Ovary (tissue), 7 donors: ENCODE measurements at regions not wholly inside any gene's neighbourhood (a gene's known extent, or its start where the extent isn't known, plus 50 kb on each side); places are given as distances from the start of the nearest gene placed in this dataset.

Experiments
- DNase-seq, 5 donors: peaks; one replicate each; pipeline ENCODE4 v3.0.0-alpha.2; 2019 to 2020
- H3K27ac ChIP-seq, 2 donors: fragments of 200-600 bp; one replicate each; pipeline versions ENCODE4 v1.5.1 to v1.8.0; 2019 to 2022
- H3K27me3 ChIP-seq: fragments of 200-600 bp; one replicate; pipeline ENCODE4 v1.8.0; 2022
- H3K36me3 ChIP-seq: fragments of 200-600 bp; sonication (generic); one replicate; pipeline ENCODE4 v1.5.1; 2019
- H3K4me1 ChIP-seq: one replicate; pipeline ENCODE4 v1.8.1; 2013; ENCODE audit warnings: mild to moderate bottlenecking, moderate library complexity; ENCODE audit not compliant: insufficient read depth
- H3K4me3 ChIP-seq: fragments of 200-600 bp; sonication (generic); one replicate; pipeline ENCODE4 v1.5.1; 2017
- H3K9me3 ChIP-seq, 2 donors: fragments of 200-600 bp in 1 of 2; sonication (generic) in 1 of 2; one replicate each; pipeline versions ENCODE4 v1.5.1 to v1.8.1; 2013 to 2019; ENCODE audit warnings: mild to moderate bottlenecking in 1 of 2, moderate library complexity in 1 of 2
- EP300 ChIP-seq: sonication (generic); formaldehyde crosslinking; IDR thresholded peaks from one replicate; pipeline ENCODE4 v1.6.1; 2017; ENCODE audit warnings: antibody characterized with exemption
- POLR2A ChIP-seq: fragments of 450-650 bp; IDR thresholded peaks from one replicate; pipeline ENCODE4 v1.6.1; 2017; ENCODE audit warnings: antibody characterized with exemption, mild to moderate bottlenecking, moderate library complexity
- WGBS, 3 donors: extraction: QIAGEN DNeasy Blood & Tissue Kit in 1 of 3; methylation state at CpG; one replicate each; pipeline versions ENCODE4 v1.1.5 to v1.1.7; 2013 to 2017; 5-methylcytosine and 5-hydroxymethylcytosine counted together
- intact Hi-C, 4 donors: fragments of 100-400 bp; cut with DNase I; formaldehyde crosslinking; loops; one replicate each; pipeline versions ENCODE4 v1.11.0 to v1.15.1; 2022 to 2023
- TF ChIP-seq, protein P1 (sequence below), 3 donors: fragments of 450-650 bp in 2 of 3; fragments of 200-600 bp in 1 of 3; IDR thresholded peaks; one replicate each; pipeline versions ENCODE4 v1.5.1 to v1.8.0; 2016 to 2022; ENCODE audit warnings: antibody characterized with exemption in 3 of 3, mild to moderate bottlenecking in 1 of 3
- donor health status: DM: no; HTN: no; CAD: no; lungs with moderate emphysema.
- donor health status: DM: no; HTN: no; CAD: no.
- donor health status: Bipolar disorder and iron deficiency.
- donor health status: DM: no; HTN: no; CAD: no.
- donor health status: DM: yes; HTN: yes; CAD: no.

DNA sequence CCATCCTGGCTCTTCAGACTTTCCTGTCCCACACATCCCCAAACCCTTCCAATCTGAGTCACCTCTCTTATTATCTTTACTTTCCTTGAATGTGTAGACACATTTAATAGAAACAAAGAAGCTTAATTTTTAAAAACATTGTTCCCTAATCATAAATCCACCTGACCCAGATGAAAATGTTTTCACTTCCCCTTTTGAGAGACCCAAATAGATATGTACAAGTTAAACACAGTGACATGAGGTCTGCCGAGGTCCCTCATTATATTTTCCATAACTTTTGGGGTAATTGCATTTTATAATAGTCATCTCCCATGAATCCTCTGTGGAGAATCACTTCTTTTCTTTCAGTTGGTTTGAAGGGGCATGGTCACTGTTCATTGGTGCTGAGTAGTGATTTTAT is 191.1 kb downstream of the GRIN2B start:
- DNase-seq: no peak
- no peaks in the 10 kb centered on the region for H3K27me3 ChIP-seq
- TF ChIP-seq EP300 (no peak), POLR2A (no peak)
- TF ChIP-seq, protein P1, sequence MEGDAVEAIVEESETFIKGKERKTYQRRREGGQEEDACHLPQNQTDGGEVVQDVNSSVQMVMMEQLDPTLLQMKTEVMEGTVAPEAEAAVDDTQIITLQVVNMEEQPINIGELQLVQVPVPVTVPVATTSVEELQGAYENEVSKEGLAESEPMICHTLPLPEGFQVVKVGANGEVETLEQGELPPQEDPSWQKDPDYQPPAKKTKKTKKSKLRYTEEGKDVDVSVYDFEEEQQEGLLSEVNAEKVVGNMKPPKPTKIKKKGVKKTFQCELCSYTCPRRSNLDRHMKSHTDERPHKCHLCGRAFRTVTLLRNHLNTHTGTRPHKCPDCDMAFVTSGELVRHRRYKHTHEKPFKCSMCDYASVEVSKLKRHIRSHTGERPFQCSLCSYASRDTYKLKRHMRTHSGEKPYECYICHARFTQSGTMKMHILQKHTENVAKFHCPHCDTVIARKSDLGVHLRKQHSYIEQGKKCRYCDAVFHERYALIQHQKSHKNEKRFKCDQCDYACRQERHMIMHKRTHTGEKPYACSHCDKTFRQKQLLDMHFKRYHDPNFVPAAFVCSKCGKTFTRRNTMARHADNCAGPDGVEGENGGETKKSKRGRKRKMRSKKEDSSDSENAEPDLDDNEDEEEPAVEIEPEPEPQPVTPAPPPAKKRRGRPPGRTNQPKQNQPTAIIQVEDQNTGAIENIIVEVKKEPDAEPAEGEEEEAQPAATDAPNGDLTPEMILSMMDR (IDR thresholded peaks at IDR 0.05): no peak
- no peak overlapping the region for H3K27ac ChIP-seq
- H3K4me1 ChIP-seq: no peaks in the 10 kb centered on the region
- H3K4me3 ChIP-seq: no peak overlapping the region
- no peaks in the 10 kb centered on the region for H3K9me3 ChIP-seq
- intact Hi-C loops: loop anchor here in 1 of 4 donors (5.0 kb wide), 1 partner anchor 1167 kb away; no protein-coding TSS in a partner anchor
- H3K36me3 ChIP-seq: no peaks in the 10 kb centered on the region
- 41 to 69% (median 42%) methylated on average over 1 of the region's 1 CpG for WGBS, 3 donors

DNA sequence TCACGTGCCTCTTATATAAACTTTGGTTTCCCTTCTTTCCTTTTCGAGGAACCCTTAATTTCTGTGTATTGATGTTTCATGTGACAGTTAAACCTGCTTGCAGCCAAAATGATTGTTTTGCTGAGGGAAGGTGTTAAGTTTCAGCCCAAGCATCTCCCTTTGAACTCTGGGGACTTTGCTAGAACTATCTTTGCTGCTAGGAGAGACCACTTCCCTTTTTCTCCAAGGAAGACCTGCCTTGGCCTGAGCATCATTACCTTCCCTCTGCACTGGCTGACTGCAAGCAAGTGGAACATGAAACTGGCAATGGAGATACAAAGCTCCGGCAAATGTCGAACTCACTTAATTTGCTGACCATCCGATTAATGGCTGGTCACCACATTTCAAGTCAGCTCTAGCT is 192.8 kb downstream of the GRIN2B start:
- no peaks in the 10 kb centered on the region for H3K27me3 ChIP-seq
- no peak for DNase-seq
- H3K4me1 ChIP-seq: no peaks in the 10 kb centered on the region
- H3K36me3 ChIP-seq: no peaks in the 10 kb centered on the region
- no peak overlapping the region for H3K4me3 ChIP-seq
- H3K27ac ChIP-seq: no peak overlapping the region
- intact Hi-C loops: no loop called here
- 54 to 72% (median 56%) methylated on average over 5 of the region's 5 CpGs for WGBS, 3 donors
- no peaks in the 10 kb centered on the region for H3K9me3 ChIP-seq
- TF ChIP-seq POLR2A: no peak
- no peak for TF ChIP-seq EP300
- TF ChIP-seq, protein P1 (IDR thresholded peaks at IDR 0.05): no peak

DNA sequence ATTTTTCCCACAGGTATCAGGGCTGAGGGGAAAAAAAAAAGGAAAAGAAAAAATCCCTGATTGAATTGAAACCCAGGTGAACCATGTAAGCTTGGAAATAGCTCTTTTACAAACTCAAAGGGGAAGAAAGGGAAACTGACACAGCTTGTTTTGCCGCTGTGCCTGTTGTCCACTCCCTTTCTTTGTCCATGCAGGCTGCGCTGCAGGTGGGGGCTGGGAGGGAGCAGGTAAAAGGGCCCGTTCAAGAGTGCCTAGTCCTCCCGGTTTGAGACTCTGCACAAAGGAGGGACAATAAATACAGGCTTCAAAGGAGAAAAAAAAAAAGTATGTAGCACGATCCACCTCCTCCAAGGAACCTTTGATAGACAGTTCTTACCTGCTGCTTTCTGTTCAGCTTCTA is 194.8 kb downstream of the GRIN2B start:
- no peak overlapping the region for H3K4me3 ChIP-seq
- no peaks in the 10 kb centered on the region for H3K27me3 ChIP-seq
- H3K36me3 ChIP-seq: no peaks in the 10 kb centered on the region
- DNase-seq: no peak
- H3K27ac ChIP-seq: no peak overlapping the region
- no peaks in the 10 kb centered on the region for H3K9me3 ChIP-seq
- 58 to 71% (median 71%) methylated on average over 5 of the region's 5 CpGs for WGBS, 3 donors
- H3K4me1 ChIP-seq: no peaks in the 10 kb centered on the region
- TF ChIP-seq, protein P1 (IDR thresholded peaks at IDR 0.05): no peak
- TF ChIP-seq POLR2A (no peak), EP300 (no peak)
- intact Hi-C loops: no loop called here

DNA sequence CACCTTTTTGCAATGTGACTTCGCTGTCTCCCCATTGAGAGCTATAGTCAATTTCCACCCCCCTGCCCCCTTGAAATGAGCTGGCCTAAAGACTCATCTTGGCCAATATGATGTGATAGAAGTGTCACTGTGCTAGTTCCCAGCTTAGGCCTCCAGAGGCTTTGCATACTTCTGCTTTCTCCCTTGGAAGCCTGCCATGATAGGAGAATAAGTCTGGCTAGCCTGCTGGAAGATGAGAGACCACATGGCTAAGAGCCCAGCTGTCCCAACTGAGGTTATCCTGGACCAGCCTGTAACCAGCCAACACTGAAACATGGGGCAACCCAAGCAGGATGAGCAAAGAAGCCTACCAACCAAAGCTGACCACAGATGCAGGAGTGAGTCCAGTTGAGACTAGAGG is 196.9 kb downstream of the GRIN2B start:
- intact Hi-C loops: no loop called here
- Histone ChIP-seq H3K27ac (no peak overlapping the region), H3K36me3 (no peaks in the 10 kb centered on the region), H3K4me3 (no peak overlapping the region), H3K4me1 (no peaks in the 10 kb centered on the region), H3K27me3 (no peaks in the 10 kb centered on the region), H3K9me3 (no peaks in the 10 kb centered on the region)
- WGBS, 3 donors: 91 to 94% (median 91%) methylated on average over 1 of the region's 1 CpG
- DNase-seq: no peak
- TF ChIP-seq EP300: no peak
- TF ChIP-seq, protein P1 (IDR thresholded peaks at IDR 0.05): no peak

DNA sequence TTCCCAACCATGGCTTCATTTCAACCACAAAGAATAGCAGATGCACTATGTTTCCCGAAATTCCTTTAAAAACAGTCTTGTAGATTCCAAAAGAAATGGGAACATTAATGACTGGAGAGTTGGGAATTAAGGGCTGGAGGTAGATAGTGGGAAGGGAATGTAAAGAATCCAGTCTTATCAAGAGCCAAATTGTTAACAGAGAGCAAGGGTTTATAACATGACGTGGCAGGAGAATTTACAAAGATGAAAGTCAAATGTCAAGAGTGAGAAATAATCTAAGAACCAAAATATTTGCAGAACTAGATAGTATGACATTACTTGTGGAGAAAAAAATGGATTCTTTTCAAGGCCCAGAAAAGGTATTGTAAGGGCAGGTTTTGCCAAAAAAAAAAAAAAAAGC is 200.9 kb downstream of the GRIN2B start:
- Histone ChIP-seq H3K4me3 (no peak overlapping the region), H3K36me3 (no peaks in the 10 kb centered on the region), H3K27ac (no peak overlapping the region), H3K4me1 (no peaks in the 10 kb centered on the region), H3K9me3 (no peaks in the 10 kb centered on the region), H3K27me3 (no peaks in the 10 kb centered on the region)
- TF ChIP-seq POLR2A (no peak), EP300 (no peak)
- TF ChIP-seq, protein P1 (IDR thresholded peaks at IDR 0.05): no peak
- intact Hi-C loops: no loop called here
- DNase-seq: no peak
- whole genome bisulfite sequencing, 3 donors: 8 to 20% (median 11%) methylated on average over 2 of the region's 2 CpGs
